Limb (tissue), 2 donors: ENCODE measurements at regions not wholly inside any gene's neighbourhood (a gene's known extent, or its start where the extent isn't known, plus 50 kb on each side); places are given as distances from the start of the nearest gene placed in this dataset.
"Not testable (repeated sequence)": the region's sequence is repeated elsewhere in the genome, so short reads cannot be mapped to it uniquely, and the experiment has no call there.

Source experiments
- DNase-seq, 2 donors: peaks; one replicate each; pipeline ENCODE4 v3.0.0-alpha.2; 2016; ENCODE audit errors: extremely low spot score in 2 of 2

GRCh38 chr17:45646288-45646988 lies 137.7 kb upstream of the CRHR1 start:
- no peak for DNase-seq

DNA sequence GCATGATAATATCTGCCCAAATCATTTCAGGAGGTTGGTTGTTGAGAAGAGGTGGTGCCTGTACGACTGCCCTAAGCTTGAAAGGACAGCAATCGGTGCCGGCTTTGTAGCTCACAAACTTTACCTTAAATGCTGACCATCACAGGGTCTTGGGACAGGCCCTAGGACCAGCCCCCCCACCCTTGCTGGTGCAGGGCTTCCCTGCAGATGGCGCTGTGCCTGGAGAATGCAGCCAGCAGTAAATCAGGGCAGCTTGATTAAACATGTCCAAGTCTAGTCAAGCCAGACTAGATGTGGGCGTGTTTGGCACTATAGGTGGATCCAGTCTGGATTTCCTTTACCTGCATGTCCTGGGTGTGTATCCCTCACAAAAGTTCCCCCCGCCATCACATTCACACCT lies 135.5 kb upstream of the CRHR1 start:
- no peak for DNase-seq

- no peak for DNase-seq
These were observed 134.3 kb upstream of the CRHR1 start for GRCh38 chr17:45649796-45650195.

- DNase-seq: no peak
These were observed 133.6 kb upstream of the CRHR1 start for GRCh38 chr17:45650561-45650960.

GRCh38 chr17:45651145-45651709 lies 132.9 kb upstream of the CRHR1 start:
- DNase-seq: no peak

DNA sequence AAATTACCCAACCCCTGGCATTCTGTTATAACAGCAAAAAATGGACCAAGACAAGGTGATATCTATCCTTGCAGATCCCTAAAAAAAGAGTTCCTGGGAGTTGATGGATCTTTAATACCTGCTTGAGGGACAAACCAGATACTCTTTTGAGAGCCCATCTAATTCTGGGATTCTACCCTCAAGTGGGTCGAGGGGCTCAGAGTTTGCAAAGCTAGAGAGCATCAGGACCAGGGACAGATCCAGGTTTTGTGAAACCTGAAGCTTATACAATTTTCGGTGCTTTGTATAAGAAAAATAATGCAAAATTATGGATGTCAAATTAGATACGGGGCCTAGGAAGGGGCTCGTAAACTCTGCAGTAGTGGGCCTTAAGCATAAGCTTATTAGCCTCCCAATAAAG lies 130.5 kb upstream of the CRHR1 start:
- DNase-seq: no peak

- DNase-seq: no peak
These were observed 127.5 kb upstream of the CRHR1 start for GRCh38 chr17:45656527-45657181.

- DNase-seq: no peak
These were observed 123.6 kb upstream of the CRHR1 start for GRCh38 chr17:45660474-45660873.

DNA sequence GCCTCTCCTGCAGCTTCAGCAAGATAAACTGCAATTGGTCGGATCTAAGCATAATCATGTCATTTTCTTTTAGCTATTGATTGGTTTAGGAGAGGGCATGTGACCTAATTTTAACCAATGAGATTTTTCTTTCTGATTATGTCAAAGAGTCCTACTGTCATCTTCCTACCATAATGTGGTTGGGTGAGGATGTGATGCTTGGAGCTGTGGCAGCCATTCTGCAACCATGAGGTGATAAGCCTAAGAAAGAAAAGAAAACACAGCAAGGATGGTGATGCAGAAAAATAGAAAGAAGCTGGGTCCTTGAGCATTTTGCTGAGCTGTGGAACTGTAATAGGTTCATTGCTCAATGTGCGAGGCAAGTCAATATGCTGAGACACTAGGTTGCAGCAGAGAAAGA lies 121.7 kb upstream of the CRHR1 start:
- no peak for DNase-seq

DNA sequence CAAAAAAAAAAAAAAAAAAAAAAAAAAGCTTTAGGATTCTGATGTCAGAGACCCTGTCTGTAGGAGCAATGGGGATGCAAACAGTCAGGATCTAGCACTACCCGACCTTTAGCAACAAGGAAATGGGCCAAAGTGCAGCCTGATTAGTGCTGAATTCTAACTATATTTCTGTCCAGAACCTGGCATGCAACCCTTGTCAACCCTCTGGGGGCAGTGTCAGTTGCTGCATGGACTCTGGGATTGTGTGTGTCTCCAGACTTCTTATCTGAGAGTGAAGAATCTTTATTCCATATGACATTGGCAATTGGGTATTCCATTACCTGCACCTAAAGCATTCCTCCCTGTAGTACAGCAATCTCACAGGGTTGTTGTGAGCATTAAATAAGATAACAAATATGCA lies 120.3 kb upstream of the CRHR1 start:
- no peak for DNase-seq

DNA sequence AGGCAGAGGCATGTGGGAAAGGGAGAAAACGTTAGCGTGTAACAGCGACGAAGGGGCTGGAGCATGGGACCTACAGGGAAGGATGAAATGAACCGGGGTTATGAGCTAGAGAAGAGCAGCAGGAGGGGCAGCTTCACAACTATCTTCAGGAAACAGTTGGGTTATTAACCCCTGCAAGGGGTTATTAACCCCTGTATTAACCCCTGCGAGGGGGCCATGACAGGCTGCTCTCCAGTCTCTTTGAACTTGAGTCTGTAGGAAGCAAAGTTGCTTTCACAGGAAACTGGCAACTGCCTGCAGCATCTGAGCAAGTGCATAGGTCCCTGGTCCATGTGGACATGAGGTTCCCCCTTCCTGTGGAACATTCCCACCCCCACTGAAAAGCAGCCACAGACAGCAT lies 119.2 kb upstream of the CRHR1 start:
- DNase-seq: no peak

DNA sequence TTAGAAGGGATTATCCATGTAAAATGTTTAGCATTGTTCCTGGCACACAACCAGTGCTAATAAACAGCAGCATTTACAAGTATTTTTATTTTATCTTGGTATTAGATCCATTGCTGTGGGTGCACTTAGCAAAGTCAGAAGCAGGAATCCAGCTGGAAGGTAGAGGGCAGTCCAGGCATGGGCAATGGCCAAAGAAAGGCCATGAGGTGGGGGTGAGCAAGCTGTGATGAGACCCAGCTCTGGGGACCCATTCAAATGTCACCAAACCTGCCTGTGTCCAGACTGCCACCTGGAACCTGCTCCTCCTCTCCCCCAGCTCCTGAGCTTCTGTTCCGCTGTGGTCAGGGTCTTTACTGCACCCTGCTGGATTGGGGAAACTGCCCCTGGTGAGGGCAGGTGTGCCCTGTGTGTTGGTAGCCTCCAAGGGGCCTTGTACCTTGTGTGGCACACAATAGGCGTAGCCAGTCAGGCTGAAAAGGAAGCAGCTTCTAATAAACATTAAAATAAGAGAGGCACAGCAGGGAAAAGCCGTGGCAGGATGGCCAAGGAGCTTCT lies 118.0 kb upstream of the CRHR1 start:
- no peak for DNase-seq

DNA sequence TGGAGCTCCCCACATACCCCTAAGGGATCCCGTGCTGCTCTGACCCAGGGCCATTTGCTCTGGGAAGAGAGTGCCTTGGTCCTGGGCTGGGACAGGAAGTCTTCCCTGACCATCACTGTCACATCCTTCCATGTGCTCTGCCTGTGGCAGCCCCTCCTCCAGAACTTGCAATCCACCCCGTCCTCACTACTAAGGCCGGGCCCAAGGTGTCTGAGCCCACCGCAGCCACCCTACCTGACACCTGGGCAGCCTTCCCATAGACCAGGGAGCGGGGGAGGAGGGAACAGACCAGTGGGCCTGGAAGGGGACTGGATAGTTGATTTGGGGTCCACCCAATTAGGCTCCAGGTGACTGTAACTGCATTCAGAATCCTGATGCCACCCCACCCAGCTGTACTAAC lies 117.5 kb upstream of the CRHR1 start:
- DNase-seq: no peak

DNA sequence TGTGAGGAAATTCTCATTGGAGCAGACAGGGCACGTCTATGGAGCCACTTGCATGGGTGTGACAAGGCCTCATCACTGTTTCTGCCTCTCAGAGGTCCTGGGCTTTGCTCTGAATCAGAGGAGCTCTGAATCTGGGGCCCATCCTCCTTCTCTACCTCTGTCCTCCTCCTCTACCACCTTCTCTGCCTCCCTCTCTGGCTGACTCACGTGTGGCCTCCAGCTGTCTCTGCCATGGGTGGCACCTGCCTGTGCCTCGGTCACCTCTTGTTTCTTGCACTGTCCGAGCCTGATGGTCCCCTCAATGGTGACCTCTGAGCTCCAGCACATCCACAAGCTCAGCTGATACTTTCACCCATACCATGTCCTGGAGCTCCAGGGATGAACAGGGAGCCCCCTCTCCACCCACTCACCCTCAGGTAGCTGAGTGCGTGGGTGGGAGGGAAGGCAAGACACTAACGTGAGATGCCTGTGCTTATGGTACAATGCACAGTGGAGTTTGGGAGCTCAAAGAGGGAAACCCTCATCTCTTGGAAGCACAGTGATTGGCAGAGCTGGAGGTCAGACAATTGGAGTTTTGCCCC lies 116.4 kb upstream of the CRHR1 start:
- no peak for DNase-seq

DNA sequence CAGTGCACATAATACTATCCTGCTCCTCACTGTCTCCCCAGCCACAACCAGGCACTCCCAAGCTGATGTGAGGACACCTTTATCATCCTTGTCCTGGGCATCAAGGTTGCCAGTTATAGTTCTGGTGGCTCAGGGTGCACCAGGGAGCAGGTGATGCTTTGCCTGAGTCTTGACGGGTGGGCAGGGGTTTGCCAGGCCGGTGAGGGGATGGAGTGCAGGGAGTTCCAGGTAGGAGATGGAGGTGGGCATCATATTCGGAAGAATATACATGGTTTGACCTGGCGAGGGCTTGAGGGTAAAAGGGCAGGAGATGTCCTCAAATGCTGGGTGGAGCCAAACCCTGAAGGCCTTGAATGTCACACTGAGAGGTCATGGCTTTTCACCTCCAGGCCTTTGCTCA lies 115.8 kb upstream of the CRHR1 start:
- no peak for DNase-seq

DNA sequence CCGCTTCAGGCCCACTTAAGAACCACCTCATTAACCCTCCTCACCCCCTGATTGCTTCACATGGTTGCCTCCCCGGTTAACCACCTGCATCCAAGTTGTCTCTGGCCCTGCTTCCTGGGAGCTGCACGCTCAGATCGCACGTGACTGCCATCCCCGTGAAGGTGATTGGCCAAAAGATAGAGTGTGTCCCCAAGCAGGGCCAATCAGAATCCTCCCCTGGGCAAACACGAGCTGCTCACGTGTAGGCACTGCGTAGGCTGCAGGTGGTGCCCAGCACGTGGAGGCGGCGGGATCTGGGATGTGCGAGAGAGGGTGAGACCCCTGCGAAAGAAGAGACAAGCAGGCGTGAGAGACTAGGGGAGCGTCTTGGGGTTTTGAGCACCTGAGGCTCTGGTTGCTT lies 111.8 kb upstream of the CRHR1 start:
- DNase-seq: no peak

DNA sequence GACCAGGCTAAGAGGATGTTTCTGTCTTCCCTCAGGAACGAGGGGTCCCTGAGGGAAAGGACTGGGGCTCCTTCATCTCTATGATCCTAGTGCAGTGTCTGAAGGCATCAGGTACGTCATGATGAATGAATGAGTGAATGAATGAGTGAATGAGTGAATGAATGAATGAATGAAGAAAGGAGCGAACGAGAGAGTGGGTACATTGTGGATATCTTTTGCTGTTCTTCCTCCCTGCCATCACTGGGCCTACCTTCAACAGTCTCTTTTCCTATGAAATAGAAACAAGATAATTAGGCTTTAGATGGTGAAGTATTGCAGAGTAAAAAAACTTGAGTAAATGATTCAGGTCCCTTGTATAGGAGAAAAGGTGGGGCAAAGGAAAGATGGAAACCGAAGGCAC lies 111.3 kb upstream of the CRHR1 start:
- DNase-seq: no peak

- DNase-seq: not testable (repeated sequence)
These were observed 110.4 kb upstream of the CRHR1 start for GRCh38 chr17:45673759-45674158.

DNA sequence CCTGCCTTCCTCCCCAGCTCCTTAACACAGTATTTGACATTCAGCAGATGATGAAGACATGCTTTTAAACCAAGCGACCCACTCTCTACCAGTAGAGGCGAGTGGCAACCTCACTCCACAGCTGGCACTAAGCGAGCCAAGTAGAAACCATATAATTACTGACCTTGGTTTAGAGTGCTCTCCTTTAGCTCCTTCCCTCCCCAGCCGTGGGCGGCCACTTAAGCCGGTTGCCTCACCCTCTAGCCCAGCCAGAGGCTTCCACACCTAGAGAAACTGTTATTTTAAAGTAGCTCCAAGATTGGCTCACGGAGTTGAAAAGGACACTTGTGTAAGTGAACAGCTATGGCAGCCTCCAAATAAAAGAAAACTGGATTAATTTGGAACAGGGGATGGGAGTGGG lies 109.1 kb upstream of the CRHR1 start:
- no peak for DNase-seq

GRCh38 chr17:45675892-45676291 lies 108.2 kb upstream of the CRHR1 start:
- no peak for DNase-seq

DNA sequence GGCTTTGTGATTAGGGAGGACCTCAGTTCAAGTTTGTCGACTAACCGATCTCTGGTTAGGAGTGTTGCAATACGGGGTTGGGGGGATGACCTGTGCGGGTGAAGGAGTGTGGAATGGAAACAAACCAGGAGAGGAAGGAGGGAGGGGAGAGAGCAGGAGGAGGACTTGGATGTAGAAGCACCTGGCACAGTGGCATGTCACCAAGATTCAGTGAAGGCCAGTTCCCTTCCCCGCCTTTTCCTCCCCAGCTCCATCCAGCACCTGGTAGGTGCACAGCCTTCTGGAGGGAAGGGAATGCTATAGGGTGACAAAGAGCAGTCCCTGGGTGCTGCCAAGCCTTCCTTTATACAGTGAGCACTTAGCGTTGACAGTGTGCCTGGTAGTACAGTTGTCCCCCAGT lies 107.4 kb upstream of the CRHR1 start:
- no peak for DNase-seq

- no peak for DNase-seq
These were observed 106.3 kb upstream of the CRHR1 start for GRCh38 chr17:45677770-45678169.

DNA sequence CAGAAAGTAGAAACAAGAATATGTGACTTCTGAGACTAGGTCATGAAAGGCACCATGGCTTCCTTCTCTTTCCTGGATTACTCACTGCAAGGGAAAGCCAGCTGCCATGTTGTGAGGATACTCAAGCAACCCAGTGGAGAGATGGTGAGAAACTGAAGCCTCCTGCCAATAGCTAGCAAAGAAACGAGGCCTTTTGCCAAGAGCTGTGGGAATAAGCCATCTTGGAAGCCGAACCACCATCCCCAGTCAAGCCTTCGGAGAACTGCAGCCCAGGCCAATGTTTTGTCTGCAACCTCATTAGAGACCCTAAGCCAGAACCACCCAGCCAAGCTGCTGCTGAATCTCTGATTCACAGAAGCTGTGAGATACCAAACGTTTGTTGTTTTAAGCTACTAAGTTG lies 104.7 kb upstream of the CRHR1 start:
- no peak for DNase-seq
